ENCODE measurements at regions not wholly inside any gene's neighbourhood (a gene's known extent, or its start where the extent isn't known, plus 50 kb on each side); places are given as distances from the start of the nearest gene placed in this dataset.

GRCh38 chr14:62098357-62098756, 336.1 kb downstream of the SNAPC1 start:
- Histone ChIP-seq H3K27ac (no peak overlapping the region), H3K4me1 (no peaks in the 10 kb centered on the region), H3K27me3 (no peaks in the 10 kb centered on the region), H3K36me3 (no peaks in the 10 kb centered on the region), H3K9me3 (no peaks in the 10 kb centered on the region), H3K4me3 (no peak overlapping the region)
- no peak for TF ChIP-seq CTCF (IDR thresholded peaks at IDR 0.05)
- intact Hi-C loops (cut with DNase I) = no loop called here
- no peak for DNase-seq (ENCODE audit: low spot score in 2 of 2)

GRCh38 chr14:62099091-62099490, 336.9 kb downstream of the SNAPC1 start:
- no peak for TF ChIP-seq CTCF (IDR thresholded peaks at IDR 0.05)
- DNase-seq (ENCODE audit: low spot score in 2 of 2) = no peak
- no peaks in the 10 kb centered on the region for H3K27me3 ChIP-seq
- no peaks in the 10 kb centered on the region for H3K36me3 ChIP-seq
- no peaks in the 10 kb centered on the region for H3K9me3 ChIP-seq
- intact Hi-C loops (cut with DNase I) = no loop called here
- no peaks in the 10 kb centered on the region for H3K4me1 ChIP-seq
- no peak overlapping the region for H3K27ac ChIP-seq
- H3K4me3 ChIP-seq = no peak overlapping the region

GRCh38 chr14:62101189-62101588, 339.0 kb downstream of the SNAPC1 start:
- intact Hi-C loops (cut with DNase I) = no loop called here
- no peak overlapping the region for H3K4me3 ChIP-seq
- H3K27ac ChIP-seq = no peak overlapping the region
- no peaks in the 10 kb centered on the region for H3K27me3 ChIP-seq
- DNase-seq (ENCODE audit: low spot score in 2 of 2) = no peak
- no peaks in the 10 kb centered on the region for H3K36me3 ChIP-seq
- no peak for TF ChIP-seq CTCF (IDR thresholded peaks at IDR 0.05)
- H3K4me1 ChIP-seq = no peaks in the 10 kb centered on the region
- no peaks in the 10 kb centered on the region for H3K9me3 ChIP-seq

- TF ChIP-seq CTCF (IDR thresholded peaks at IDR 0.05) = no peak
- Histone ChIP-seq H3K36me3 (no peaks in the 10 kb centered on the region), H3K27ac (no peak overlapping the region), H3K4me3 (no peak overlapping the region), H3K4me1 (no peaks in the 10 kb centered on the region), H3K9me3 (no peaks in the 10 kb centered on the region), H3K27me3 (no peaks in the 10 kb centered on the region)
- DNase-seq (ENCODE audit: low spot score in 2 of 2) = no peak
- intact Hi-C loops (cut with DNase I) = no loop called here
These were observed 339.6 kb downstream of the SNAPC1 start for GRCh38 chr14:62101673-62102348.

- H3K27ac ChIP-seq = no peak overlapping the region
- intact Hi-C loops (cut with DNase I) = no loop called here
These were observed 340.1 kb downstream of the SNAPC1 start for GRCh38 chr14:62102349-62102725.

More at GRCh38 chr14:62102349-62102725, 340.1 kb downstream of the SNAPC1 start:
- TF ChIP-seq CTCF (IDR thresholded peaks at IDR 0.05) = no peak
- Histone ChIP-seq H3K9me3 (no peaks in the 10 kb centered on the region), H3K36me3 (no peaks in the 10 kb centered on the region), H3K4me3 (no peak overlapping the region), H3K4me1 (no peaks in the 10 kb centered on the region), H3K27me3 (no peaks in the 10 kb centered on the region)
- DNase-seq (ENCODE audit: low spot score in 2 of 2) = no peak
